K562 (cell line): ENCODE measurements at regions not wholly inside any gene's neighbourhood (a gene's known extent, or its start where the extent isn't known, plus 50 kb on each side); places are given as distances from the start of the nearest gene placed in this dataset.

Experiments
- ATAC-seq: fragments of 200-7000 bp; cut with Tn5 transposase; 3 replicates; pipeline ENCODE4 v1.9.1; 2020; ENCODE audit warnings: moderate library complexity
- BruUV-seq: library from RNA; stranded (reverse); fragments of 400-500 nt; replicated peaks from 2 replicates; lab custom pipeline; 2021; lab: Mats Ljungman, UMichigan
- CTCF ChIA-PET: fragments of 300-600 bp; formaldehyde crosslinking; extraction: SDS; loops from one replicate; lab custom pipeline; 2021; ENCODE audit warnings: low intra/inter-chr PET ratio; lab: Yijun Ruan, JAX
- POLR2A ChIA-PET: fragments of 300-600, 350-650 bp; sonication (Branson Sonifier 250); formaldehyde crosslinking; extraction: SDS; loops from one replicate; lab custom pipeline; 2021; ENCODE audit warnings: antibody characterized with exemption, inconsistent platforms; lab: Yijun Ruan, JAX
- DNase-seq, 4 experiments: peaks; one replicate each; pipeline versions ENCODE4 v3.0.0 to v3.0.0-alpha.2; 2011 to 2018; ENCODE audit warnings: low spot score in 3 of 4, mixed read lengths in 3 of 4; ENCODE audit errors: extremely low read depth in 1 of 4
- FAIRE-seq: peaks from 2 replicates; lab custom pipeline; 2011; peaks lifted over from hg19 to GRCh38; lab: Jason Lieb, UNC
- H2AFZ ChIP-seq: 2 replicates; pipeline ENCODE4 v1.6.0; 2011; ENCODE audit warnings: low read depth, low read length, control low read depth, inconsistent platforms
- H3K27ac ChIP-seq: fragments of 200-600 bp; 3 replicates; pipeline ENCODE4 v1.8.0; 2011; ENCODE audit warnings: low read depth, mild to moderate bottlenecking, control low read depth, inconsistent platforms, low read length, moderate library complexity, mixed read lengths; ENCODE audit errors: extremely low read depth
- H3K27me3 ChIP-seq, 2 experiments: fragments of 300-600 bp in 1 of 2; 2 replicates in 1 of 2; 3 replicates in 1 of 2; pipeline versions ENCODE4 v1.6.0 to v1.8.0; 2011; ENCODE audit warnings: inconsistent platforms in 2 of 2, low read length in 2 of 2, mild to moderate bottlenecking in 1 of 2, mixed read lengths in 1 of 2, moderate library complexity in 1 of 2; ENCODE audit not compliant: control insufficient read depth in 2 of 2, insufficient read depth in 2 of 2
- H3K36me3 ChIP-seq: fragments of 300-600 bp; 3 replicates; pipeline ENCODE4 v1.8.0; 2011; ENCODE audit warnings: mild to moderate bottlenecking, low read length, inconsistent platforms; ENCODE audit not compliant: control insufficient read depth, insufficient read depth
- H3K4me1 ChIP-seq, 2 experiments: fragments of 200-600 bp in 1 of 2; replicated peaks in 1 of 2; 2 replicates in 1 of 2; 3 replicates in 1 of 2; pipeline versions ENCODE4 v1.5.1 to v1.8.0; 2011; ENCODE audit warnings: inconsistent platforms in 2 of 2, low read length in 2 of 2, mild to moderate bottlenecking in 1 of 2, mixed read lengths in 1 of 2, moderate library complexity in 1 of 2; ENCODE audit not compliant: control insufficient read depth in 2 of 2, insufficient read depth in 2 of 2
- H3K4me2 ChIP-seq: 2 replicates; pipeline ENCODE4 v1.6.1; 2011; ENCODE audit warnings: low read length, control low read depth, inconsistent platforms, mixed read lengths; ENCODE audit not compliant: insufficient read depth
- H3K4me3 ChIP-seq: fragments of 200-600 bp; sonication (generic), shearing (Covaris generic); 2 replicates; pipeline ENCODE4 v1.5.1; 2016; ENCODE audit warnings: control low read depth, inconsistent platforms
- H3K79me2 ChIP-seq: fragments of 200-600 bp; 3 replicates; pipeline ENCODE4 v1.8.0; 2011; ENCODE audit warnings: low read length, inconsistent platforms; ENCODE audit not compliant: control insufficient read depth, insufficient read depth
- H3K9ac ChIP-seq, 2 experiments: 2 replicates each; pipeline versions ENCODE4 v1.6.0 to v1.6.1; 2011; ENCODE audit warnings: low read depth in 2 of 2, low read length in 2 of 2, control low read depth in 1 of 2, inconsistent platforms in 1 of 2, mild to moderate bottlenecking in 1 of 2, mixed read lengths in 1 of 2; ENCODE audit not compliant: insufficient read depth in 1 of 2
- H3K9me1 ChIP-seq: one replicate; pipeline ENCODE4 v1.6.0; 2011; ENCODE audit warnings: inconsistent platforms, mild to moderate bottlenecking, low read length, moderate library complexity; ENCODE audit not compliant: control insufficient read depth, insufficient read depth
- H3K9me3 ChIP-seq: replicated peaks from 2 replicates; pipeline ENCODE4 v1.5.1; 2011; ENCODE audit warnings: low read depth, low read length, inconsistent platforms; ENCODE audit not compliant: control insufficient read depth, insufficient read depth
- H4K20me1 ChIP-seq: replicated peaks from 2 replicates; pipeline ENCODE4 v1.6.1; 2011; ENCODE audit warnings: low read length, inconsistent platforms, mixed read lengths; ENCODE audit not compliant: control insufficient read depth, insufficient read depth
- RAD21 ChIP-seq, 2 experiments: fragments of 250-450 bp in 1 of 2; fragments of 450-650 bp in 1 of 2; sonication (Bioruptor Pico) in 1 of 2; formaldehyde crosslinking in 1 of 2; IDR thresholded peaks in 1 of 2; conservative IDR thresholded peaks in 1 of 2; 2 replicates each; pipeline versions ENCODE4 v1.4.0 to v1.8.0; 2020 to 2022; ENCODE audit warnings: mild to moderate bottlenecking in 2 of 2, moderate library complexity in 1 of 2
- TSHZ1 ChIP-seq: fragments of 250-450 bp; sonication (Bioruptor Pico); IDR thresholded peaks from 2 replicates; pipeline ENCODE4 v1.4.0; 2020; ENCODE audit warnings: mild to moderate bottlenecking, moderate library complexity
- WGBS: fragments of 100-300 bp; shearing (Covaris generic); methylation state at CpG from one replicate; pipeline ENCODE4 v1.1.6; 2016; ENCODE audit warnings: low coverage, mixed read lengths; ENCODE audit not compliant: insufficient coverage; ENCODE audit errors: missing lambda C conversion rate; 5-methylcytosine and 5-hydroxymethylcytosine counted together
- in situ Hi-C: fragments of 300-500 bp; cut with MboI; formaldehyde crosslinking; loops from 4 replicates; pipeline ENCODE4 v1.15.0; 2018; ENCODE audit warnings: inconsistent platforms, mixed read lengths
- intact Hi-C: fragments of 100-400 bp; cut with micrococcal nuclease; formaldehyde crosslinking; loops from 2 replicates; pipeline ENCODE4 v1.14.2; 2022

GRCh38 chr5:106076655-106077054 lies 1594.1 kb downstream of the EFNA5 start:
- intact Hi-C loops: no loop called here
- 7% methylated on average over 4 of the region's 4 CpGs for WGBS
- ATAC-seq: no peak

More at GRCh38 chr5:106076655-106077054, 1594.1 kb downstream of the EFNA5 start:
- H2AFZ ChIP-seq: no peak overlapping the region
- no peaks in the 10 kb centered on the region for H3K79me2 ChIP-seq
- no peaks in the 10 kb centered on the region for H3K9me3 ChIP-seq
- FAIRE-seq: no peak
- no peaks in the 10 kb centered on the region for H3K36me3 ChIP-seq
- no peak overlapping the region for H3K4me2 ChIP-seq
- no peak for DNase-seq
- no peak overlapping the region for H3K27ac ChIP-seq
- ChIA-PET CTCF (no interaction called here), POLR2A (no interaction called here)
- no TSS peak for BruUV-seq
- H3K9ac ChIP-seq: no peak overlapping the region
- no peaks in the 10 kb centered on the region for H4K20me1 ChIP-seq
- no peak overlapping the region for H3K4me3 ChIP-seq
- no peaks in the 10 kb centered on the region for H3K27me3 ChIP-seq
- no peaks in the 10 kb centered on the region for H3K4me1 ChIP-seq
- no peak for TF ChIP-seq TSHZ1 (CRISPR knock-in tag)
- no peak for TF ChIP-seq RAD21 (CRISPR knock-in tag; conservative IDR thresholded peaks at IDR 0.05 in 1 of 2, IDR thresholded peaks at IDR 0.05 in 1 of 2)
- H3K9me1 ChIP-seq: no peaks in the 10 kb centered on the region
- in situ Hi-C loops: no loop called here
